Erythroblast (primary cell): ENCODE measurements at regions not wholly inside any gene's neighbourhood (a gene's known extent, or its start where the extent isn't known, plus 50 kb on each side); places are given as distances from the start of the nearest gene placed in this dataset.

Experiments used
- GATA1 ChIP-seq: IDR thresholded peaks from 2 replicates; pipeline ENCODE4 v1.6.1; 2011; ENCODE audit warnings: low read depth, mild to moderate bottlenecking, control low read depth, low read length, moderate library complexity
- POLR2A ChIP-seq: IDR thresholded peaks from 2 replicates; pipeline ENCODE4 v1.6.1; 2011; ENCODE audit warnings: mild to moderate bottlenecking, low read length

DNA sequence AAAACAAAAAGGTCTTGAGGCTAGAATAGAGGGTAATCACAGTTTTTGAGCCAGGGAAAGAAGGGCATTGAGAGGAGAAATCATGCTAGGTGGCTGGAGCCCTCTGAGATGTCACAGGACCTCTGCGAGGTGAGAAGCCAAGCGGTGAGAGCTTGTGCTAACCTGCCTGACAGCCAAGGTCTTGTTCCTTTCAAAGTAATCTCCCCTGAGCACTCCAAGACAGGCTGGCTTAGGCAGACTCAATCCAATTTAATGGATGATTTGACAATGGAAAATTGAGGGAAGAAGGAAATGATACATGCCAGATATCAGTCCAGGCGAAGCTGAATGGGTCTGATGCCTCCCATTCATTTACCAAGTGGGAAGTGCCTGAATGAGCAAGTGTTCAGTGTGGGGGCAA, 311.9 kb upstream of the PTBP2 start:
- no peak for TF ChIP-seq POLR2A
- no peak for TF ChIP-seq GATA1
